Myocyte (in vitro differentiated cells): ENCODE measurements at regions not wholly inside any gene's neighbourhood (a gene's known extent, or its start where the extent isn't known, plus 50 kb on each side); places are given as distances from the start of the nearest gene placed in this dataset.
A peak's percentile ranks its signal among the peaks of the same experiment; 100 is the strongest.
"Not testable (repeated sequence)": the region's sequence is repeated elsewhere in the genome, so short reads cannot be mapped to it uniquely, and the experiment has no call there.

Source experiments
- DNase-seq: peaks from one replicate; pipeline ENCODE4 v3.0.0-alpha.2; 2012; ENCODE audit warnings: low read depth

- DNase-seq, result no peak
These were observed 226.6 kb upstream of the ROBO1 start for GRCh38 chr3:79994397-79994796.

DNA sequence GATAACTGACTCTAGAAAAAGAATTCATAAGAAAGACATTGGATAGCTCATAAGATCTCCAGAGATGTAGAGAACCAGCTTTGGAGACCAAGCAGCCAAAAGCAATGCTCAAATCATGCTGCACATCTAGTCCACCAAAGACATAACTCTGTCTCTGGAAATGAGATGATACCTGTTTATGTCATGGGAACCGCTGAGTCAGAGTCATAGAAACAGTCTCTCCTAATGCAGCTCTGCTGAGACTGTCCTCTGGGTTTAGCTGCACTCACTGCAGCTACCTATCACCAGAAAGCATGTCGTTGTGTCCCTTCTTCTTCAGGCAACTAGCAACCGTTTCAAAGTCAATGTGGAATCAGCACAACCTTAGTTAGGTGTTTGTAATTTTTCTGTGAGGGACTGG, 218.5 kb upstream of the ROBO1 start:
- no peak for DNase-seq

GRCh38 chr3:79985816-79986215, 218.0 kb upstream of the ROBO1 start:
- DNase-seq, result no peak

- DNase-seq, result peak; percentile 9
These were observed 215.3 kb upstream of the ROBO1 start for GRCh38 chr3:79983118-79983517.

GRCh38 chr3:79979990-79980389, 212.2 kb upstream of the ROBO1 start:
- no peak for DNase-seq

GRCh38 chr3:79976466-79976865, 208.7 kb upstream of the ROBO1 start:
- DNase-seq, result peak; percentile 5

GRCh38 chr3:79973917-79974595, 206.3 kb upstream of the ROBO1 start:
- DNase-seq, result no peak

DNA sequence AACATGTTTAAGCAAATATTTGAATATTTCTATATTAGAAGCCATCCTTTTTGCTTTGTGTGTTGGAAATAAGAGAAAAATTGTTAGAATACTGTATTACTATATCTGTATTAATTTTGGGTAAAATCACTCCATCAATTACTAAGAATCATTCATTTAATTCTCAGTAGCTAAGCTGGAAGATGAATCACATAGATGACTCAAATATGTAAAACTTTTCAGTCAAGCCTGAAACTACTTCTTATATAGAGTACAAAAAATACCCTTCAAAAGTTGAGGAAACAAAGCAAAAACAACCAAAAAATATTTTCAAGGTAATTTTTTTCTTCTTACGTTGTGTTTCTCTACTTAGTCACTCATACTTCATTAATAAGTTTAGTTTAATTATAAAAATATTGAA, 205.7 kb upstream of the ROBO1 start:
- no peak for DNase-seq

DNA sequence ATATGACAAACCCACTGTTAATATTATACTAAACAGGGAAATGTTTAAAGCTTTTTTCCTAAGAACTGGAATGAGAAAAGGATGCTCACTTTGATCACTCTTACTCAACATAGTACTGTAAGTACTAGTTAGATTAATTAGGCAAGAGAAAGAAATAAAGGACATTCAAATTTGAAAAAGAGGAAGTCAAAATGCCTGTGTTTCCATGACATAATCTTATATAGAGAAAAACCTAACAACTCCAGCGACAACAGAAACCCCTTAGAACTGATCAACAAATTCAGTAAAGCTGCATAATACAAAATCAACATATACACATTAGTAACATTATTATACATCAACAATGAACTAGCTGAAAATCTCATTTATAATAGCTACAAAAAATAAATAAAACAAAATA, 200.6 kb upstream of the ROBO1 start:
- no peak for DNase-seq

DNA sequence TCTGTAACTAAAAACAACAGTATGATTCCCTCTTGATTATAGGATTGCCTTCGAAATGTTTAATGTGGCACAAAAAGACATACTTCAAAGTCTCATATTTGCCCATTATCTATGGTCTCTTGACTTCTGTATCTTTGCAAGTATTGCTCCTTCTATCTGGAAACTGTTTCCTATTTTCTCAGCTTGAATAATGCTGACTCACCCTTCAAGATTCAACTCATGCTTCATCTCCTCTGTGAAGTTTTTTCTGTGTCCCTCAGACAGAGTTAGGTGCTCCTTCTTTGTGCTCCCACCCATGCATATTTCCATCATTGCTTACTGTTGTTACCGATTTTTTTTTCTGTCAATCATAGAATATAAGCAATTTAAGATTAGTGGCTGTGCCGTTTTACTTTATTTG, 192.8 kb upstream of the ROBO1 start:
- no peak for DNase-seq

GRCh38 chr3:79957066-79957465, 189.3 kb upstream of the ROBO1 start:
- no peak for DNase-seq

DNA sequence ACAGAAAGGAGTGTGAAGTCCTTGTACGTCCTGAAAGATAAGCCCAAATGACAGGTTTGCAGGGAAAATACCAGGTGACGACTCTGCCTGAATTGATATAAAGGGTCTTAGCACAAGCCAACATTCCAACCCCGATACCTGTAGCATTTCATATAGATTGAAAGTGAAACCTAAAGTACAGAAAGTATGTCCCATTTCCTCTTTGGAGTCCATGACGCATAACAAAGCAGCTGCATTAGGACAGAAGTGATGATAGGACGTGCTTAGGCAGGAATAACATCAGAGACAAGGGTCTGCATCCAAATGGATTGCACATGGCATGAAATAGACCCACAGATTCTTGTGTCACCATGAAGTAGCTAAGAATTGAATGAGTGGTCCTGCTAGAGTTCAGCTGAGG, 187.0 kb upstream of the ROBO1 start:
- DNase-seq, result no peak

- no peak for DNase-seq
These were observed 185.8 kb upstream of the ROBO1 start for GRCh38 chr3:79953591-79954101.

DNA sequence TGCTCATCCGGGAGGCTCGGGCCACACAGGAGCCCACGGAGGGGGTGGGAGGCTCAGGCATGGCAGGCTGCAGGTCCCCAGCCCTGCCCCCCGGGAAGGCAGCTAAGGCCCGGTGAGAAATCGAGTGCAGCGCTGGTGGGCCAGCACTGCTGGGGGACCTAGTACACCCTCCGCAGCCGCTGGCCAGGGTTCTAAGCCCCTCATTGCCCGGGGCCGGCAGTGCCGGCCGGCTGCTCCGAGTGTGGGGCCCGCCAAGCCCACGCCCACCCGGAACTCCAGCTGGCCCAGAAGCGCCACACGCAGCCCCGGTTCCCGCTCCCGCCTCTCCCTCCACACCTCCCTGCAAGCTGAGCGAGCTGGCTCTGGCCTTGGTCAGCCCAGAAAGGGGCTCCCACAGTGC, 183.6 kb upstream of the ROBO1 start:
- not testable (repeated sequence) for DNase-seq

- DNase-seq, result no peak
These were observed 180.2 kb upstream of the ROBO1 start for GRCh38 chr3:79947957-79948356.

DNA sequence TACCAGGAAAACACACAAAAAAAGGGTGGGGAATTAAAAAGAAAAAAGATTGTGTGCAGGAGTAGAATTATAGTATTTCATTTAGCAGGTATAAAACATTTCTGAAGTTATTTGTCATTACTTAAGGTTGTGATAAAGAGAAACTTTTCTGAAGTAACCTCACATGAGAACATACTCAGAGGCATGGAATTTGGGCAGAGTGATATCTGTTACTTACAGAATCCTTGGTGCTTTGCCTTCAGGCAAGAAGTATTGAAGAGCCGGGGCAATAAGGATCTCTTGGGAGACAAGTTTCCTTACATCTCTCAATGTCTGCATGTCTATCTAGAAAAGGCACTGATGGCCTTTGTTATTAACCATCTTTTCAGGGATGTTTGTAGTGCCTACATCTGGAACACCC, 179.7 kb upstream of the ROBO1 start:
- DNase-seq, result no peak

- DNase-seq, result no peak
These were observed 169.8 kb upstream of the ROBO1 start for GRCh38 chr3:79937567-79937966.

DNA sequence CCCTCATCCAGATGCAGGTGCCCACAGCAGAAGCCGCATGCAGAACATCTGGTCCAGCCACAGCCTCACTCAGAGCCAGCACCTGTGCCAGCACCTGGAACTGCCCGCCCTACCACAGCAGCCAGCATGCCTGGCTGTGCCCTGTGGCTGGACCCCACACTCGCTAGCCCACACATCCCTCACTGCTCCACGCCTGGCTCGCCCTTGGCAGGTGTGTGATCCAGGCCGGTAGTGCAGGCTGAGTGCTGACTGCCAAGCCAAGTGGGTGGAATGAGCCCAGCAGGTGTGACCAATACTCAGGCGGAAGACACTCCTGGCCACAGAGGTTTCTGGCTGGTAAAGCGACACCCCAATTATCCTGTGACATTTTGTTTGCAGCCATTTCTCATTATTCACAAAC, 162.4 kb upstream of the ROBO1 start:
- no peak for DNase-seq

DNA sequence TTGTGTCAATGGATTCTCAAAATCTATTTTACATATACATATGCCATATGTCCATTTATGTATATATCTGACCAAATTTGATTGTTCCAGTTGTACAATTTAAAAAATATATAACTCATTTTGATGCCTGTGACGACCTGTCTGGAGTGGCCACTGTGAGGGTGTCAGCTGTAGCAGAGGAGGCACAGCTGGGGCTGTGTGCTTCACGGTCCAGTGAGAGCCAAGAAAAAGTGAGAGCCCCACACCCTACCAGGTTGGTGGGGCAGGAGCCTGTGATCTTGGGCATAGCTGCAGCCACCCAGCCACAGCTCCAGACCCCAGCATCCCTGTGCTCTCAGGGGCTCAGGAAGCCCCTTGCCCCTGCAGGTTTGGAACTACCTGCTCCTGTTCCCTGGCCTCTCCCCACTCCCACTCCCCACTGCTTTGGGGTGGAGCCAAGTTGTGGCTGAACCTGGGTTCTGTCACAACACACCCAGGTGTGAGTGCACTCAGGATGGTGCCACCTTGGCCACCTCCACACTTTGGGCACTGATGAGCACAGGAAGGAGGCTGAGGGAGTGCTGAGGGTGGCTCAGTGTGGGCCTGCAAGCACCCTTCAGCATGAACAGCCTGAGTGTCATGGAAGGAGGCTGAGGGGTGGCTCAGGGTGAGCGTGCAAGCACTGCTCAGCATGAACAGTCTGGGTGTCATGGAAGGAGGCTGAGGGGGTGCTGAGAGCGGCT, 161.1 kb upstream of the ROBO1 start:
- DNase-seq, result no peak

DNA sequence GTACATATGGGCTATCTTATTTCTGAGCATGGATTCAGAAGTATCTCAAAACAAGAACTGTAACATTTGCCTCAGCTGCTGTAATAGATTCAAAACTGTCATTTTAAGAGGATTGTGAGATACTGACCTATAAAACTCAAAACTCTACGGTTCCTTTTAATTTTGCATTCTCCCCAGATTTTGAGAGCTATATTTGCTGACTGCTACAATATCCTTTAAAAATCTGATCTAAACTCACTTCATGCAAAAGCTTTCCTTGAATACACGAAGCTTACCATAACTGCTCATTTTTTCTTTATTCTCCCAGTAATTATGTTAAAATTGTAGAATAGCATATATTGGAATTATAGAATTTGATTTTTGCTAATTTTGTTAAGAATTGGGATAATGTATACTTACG, 158.7 kb upstream of the ROBO1 start:
- no peak for DNase-seq

- no peak for DNase-seq
These were observed 154.8 kb upstream of the ROBO1 start for GRCh38 chr3:79922633-79923032.

DNA sequence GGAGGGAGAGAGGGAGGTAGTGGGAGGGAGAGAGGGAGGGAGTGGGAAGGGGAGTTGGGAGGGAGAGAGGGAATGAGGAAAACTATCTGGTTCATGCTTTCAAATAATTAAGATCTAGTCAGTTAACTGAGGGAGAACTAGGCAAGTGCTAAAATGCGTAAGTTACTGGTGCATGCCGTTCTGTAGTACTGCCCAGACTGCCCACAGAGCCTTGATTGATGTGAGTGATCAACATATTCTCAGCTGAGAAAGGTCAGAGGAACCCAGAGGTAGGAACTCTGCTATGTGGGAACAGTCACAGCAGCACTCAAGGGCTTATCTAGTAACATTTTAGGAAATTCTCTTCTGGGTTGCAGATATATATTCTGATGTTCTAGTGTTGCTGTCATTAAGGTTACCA, 149.8 kb upstream of the ROBO1 start:
- DNase-seq, result no peak

- no peak for DNase-seq
These were observed 142.5 kb upstream of the ROBO1 start for GRCh38 chr3:79910337-79910736.
